ENCODE measurements at regions not wholly inside any gene's neighbourhood (a gene's known extent, or its start where the extent isn't known, plus 50 kb on each side); places are given as distances from the start of the nearest gene placed in this dataset.

DNA sequence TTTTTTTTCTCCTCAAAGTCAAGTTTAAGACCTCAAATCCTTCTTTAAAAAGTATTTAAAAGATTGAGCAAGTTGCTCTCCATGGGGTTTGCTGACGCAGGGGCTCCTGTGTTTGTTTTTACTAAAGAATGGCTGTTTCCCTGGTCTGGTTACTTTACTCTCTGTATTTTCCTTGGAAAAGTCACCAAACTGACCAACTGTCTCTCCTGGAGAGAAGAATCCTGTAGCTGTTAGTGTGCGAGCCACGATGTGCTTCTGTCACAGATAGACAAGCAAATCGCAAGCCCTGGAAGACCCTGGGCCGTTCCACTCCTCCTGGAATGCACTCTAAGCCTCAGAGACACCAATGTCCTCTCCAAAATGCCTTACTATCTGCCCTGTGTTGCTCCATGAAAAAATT is 212.1 kb downstream of the CHIC2 start:
- Histone ChIP-seq H3K27ac (ENCODE audit: low read length) (no peak overlapping the region), H3K9me3 (replicated peaks; ENCODE audit: insufficient read depth, low read length) (no peaks in the 10 kb centered on the region), H3K9ac (ENCODE audit: low read length) (no peak overlapping the region), H2AFZ (ENCODE audit: low read length) (no peak overlapping the region), H3K36me3 (replicated peaks; ENCODE audit: insufficient read depth, low read length) (no peaks in the 10 kb centered on the region), H3K27me3 (replicated peaks; ENCODE audit: insufficient read depth, low read length) (no peaks in the 10 kb centered on the region), H3K4me2 (ENCODE audit: low read depth, low read length) (no peak overlapping the region), H3K4me3 (ENCODE audit: low read length) (no peak overlapping the region), H3F3A (ENCODE audit: insufficient read depth, low read length) (no peaks in the 10 kb centered on the region), H3K4me1 (ENCODE audit: low read length) (no peaks in the 10 kb centered on the region), H4K20me1 (ENCODE audit: insufficient read depth, low read length) (no peaks in the 10 kb centered on the region), H3K9me2 (replicated peaks; ENCODE audit: insufficient read depth, low read length) (no peaks in the 10 kb centered on the region), H3K79me2 (ENCODE audit: low read length) (no peaks in the 10 kb centered on the region)
- TF ChIP-seq, protein P1, sequence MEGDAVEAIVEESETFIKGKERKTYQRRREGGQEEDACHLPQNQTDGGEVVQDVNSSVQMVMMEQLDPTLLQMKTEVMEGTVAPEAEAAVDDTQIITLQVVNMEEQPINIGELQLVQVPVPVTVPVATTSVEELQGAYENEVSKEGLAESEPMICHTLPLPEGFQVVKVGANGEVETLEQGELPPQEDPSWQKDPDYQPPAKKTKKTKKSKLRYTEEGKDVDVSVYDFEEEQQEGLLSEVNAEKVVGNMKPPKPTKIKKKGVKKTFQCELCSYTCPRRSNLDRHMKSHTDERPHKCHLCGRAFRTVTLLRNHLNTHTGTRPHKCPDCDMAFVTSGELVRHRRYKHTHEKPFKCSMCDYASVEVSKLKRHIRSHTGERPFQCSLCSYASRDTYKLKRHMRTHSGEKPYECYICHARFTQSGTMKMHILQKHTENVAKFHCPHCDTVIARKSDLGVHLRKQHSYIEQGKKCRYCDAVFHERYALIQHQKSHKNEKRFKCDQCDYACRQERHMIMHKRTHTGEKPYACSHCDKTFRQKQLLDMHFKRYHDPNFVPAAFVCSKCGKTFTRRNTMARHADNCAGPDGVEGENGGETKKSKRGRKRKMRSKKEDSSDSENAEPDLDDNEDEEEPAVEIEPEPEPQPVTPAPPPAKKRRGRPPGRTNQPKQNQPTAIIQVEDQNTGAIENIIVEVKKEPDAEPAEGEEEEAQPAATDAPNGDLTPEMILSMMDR (IDR thresholded peaks at IDR 0.05; ENCODE audit: low read length), result no peak
- TF ChIP-seq EZH2 (optimal IDR thresholded peaks at IDR 0.05; ENCODE audit: low read depth, low read length) (no peak), EZH2phosphoT487 (IDR thresholded peaks at IDR 0.05; ENCODE audit: low read length) (no peak)
- DNase-seq, result no peak

DNA sequence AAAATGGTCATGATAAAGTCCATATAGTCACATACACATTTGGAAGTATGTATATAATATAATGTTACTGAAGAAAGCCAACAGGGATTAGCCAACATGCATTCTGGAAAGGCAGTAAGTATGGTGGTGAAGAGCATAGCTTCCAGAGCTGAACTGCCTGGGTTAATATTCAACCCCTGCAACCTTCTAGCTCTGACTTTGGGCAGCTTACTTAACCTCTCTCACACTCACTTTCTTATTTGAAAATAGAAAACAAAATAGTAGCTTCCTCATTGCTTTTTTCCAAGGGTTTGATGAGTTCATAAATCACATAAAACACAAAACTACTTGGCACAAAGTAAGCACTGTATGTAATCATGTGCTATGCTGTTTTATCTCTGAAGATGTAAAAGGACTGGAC is 216.4 kb downstream of the CHIC2 start:
- Histone ChIP-seq H3K79me2 (ENCODE audit: low read length) (no peaks in the 10 kb centered on the region), H3K4me1 (ENCODE audit: low read length) (no peaks in the 10 kb centered on the region), H3K27ac (ENCODE audit: low read length) (no peak overlapping the region), H3K4me2 (ENCODE audit: low read depth, low read length) (no peak overlapping the region), H3K27me3 (replicated peaks; ENCODE audit: insufficient read depth, low read length) (no peaks in the 10 kb centered on the region), H3F3A (ENCODE audit: insufficient read depth, low read length) (no peaks in the 10 kb centered on the region), H3K9ac (ENCODE audit: low read length) (no peak overlapping the region), H3K36me3 (replicated peaks; ENCODE audit: insufficient read depth, low read length) (no peaks in the 10 kb centered on the region), H3K9me3 (replicated peaks; ENCODE audit: insufficient read depth, low read length) (no peaks in the 10 kb centered on the region), H2AFZ (ENCODE audit: low read length) (no peak overlapping the region), H3K4me3 (ENCODE audit: low read length) (no peak overlapping the region), H4K20me1 (ENCODE audit: insufficient read depth, low read length) (no peaks in the 10 kb centered on the region), H3K9me2 (replicated peaks; ENCODE audit: insufficient read depth, low read length) (no peaks in the 10 kb centered on the region)
- DNase-seq, result no peak
- TF ChIP-seq EZH2 (optimal IDR thresholded peaks at IDR 0.05; ENCODE audit: low read depth, low read length) (no peak), EZH2phosphoT487 (IDR thresholded peaks at IDR 0.05; ENCODE audit: low read length) (no peak)
- TF ChIP-seq, protein P1 (IDR thresholded peaks at IDR 0.05; ENCODE audit: low read length), result no peak

DNA sequence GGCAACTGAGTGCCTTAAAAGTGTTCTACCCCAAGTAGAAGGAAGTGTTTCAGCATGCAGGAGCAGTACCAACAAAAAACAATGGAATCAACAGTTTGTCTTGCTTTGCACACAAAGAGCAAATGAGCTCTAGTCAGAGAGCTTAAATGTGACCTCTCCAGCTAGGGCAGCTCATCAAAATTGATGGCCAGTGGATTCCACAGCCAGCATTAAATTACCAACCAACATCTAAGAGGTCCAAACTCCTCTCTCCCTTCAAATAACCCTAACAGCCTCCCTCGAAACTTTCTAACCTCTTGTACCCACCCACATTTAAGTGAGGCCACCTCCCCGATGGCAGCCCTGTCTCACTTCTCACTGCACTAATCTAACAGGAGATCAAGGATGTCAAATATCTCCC is 219.9 kb downstream of the CHIC2 start:
- Histone ChIP-seq H3K4me3 (ENCODE audit: low read length) (no peak overlapping the region), H3K4me2 (ENCODE audit: low read depth, low read length) (no peak overlapping the region), H3K36me3 (replicated peaks; ENCODE audit: insufficient read depth, low read length) (no peaks in the 10 kb centered on the region), H3K27me3 (replicated peaks; ENCODE audit: insufficient read depth, low read length) (no peaks in the 10 kb centered on the region), H3F3A (ENCODE audit: insufficient read depth, low read length) (no peaks in the 10 kb centered on the region), H3K27ac (ENCODE audit: low read length) (no peak overlapping the region), H3K9ac (ENCODE audit: low read length) (no peak overlapping the region), H3K9me3 (replicated peaks; ENCODE audit: insufficient read depth, low read length) (no peaks in the 10 kb centered on the region), H3K9me2 (replicated peaks; ENCODE audit: insufficient read depth, low read length) (no peaks in the 10 kb centered on the region), H4K20me1 (ENCODE audit: insufficient read depth, low read length) (no peaks in the 10 kb centered on the region), H3K4me1 (ENCODE audit: low read length) (no peaks in the 10 kb centered on the region), H2AFZ (ENCODE audit: low read length) (no peak overlapping the region), H3K79me2 (ENCODE audit: low read length) (no peaks in the 10 kb centered on the region)
- no peak for DNase-seq
- TF ChIP-seq EZH2 (optimal IDR thresholded peaks at IDR 0.05; ENCODE audit: low read depth, low read length) (no peak), EZH2phosphoT487 (IDR thresholded peaks at IDR 0.05; ENCODE audit: low read length) (no peak)
- TF ChIP-seq, protein P1 (IDR thresholded peaks at IDR 0.05; ENCODE audit: low read length), result no peak
